HCT116 (cell line): ENCODE measurements at regions not wholly inside any gene's neighbourhood (a gene's known extent, or its start where the extent isn't known, plus 50 kb on each side); places are given as distances from the start of the nearest gene placed in this dataset.

ENCODE experiments used
- ATAC-seq: fragments of 200-7000 bp; cut with Tn5 transposase; 2 replicates; pipeline ENCODE4 v1.9.1; 2020; ENCODE audit warnings: mild to moderate bottlenecking, moderate library complexity
- BruUV-seq: library from RNA; stranded (reverse); fragments of 400-500 nt; replicated peaks from 2 replicates; lab custom pipeline; 2021; lab: Mats Ljungman, UMichigan
- CTCF ChIA-PET: fragments of 300-600 bp; sonication (Branson Sonifier 250); formaldehyde crosslinking; loops from one replicate; lab custom pipeline; 2021; ENCODE audit warnings: antibody characterized with exemption; lab: Charles Lee
- POLR2A ChIA-PET: fragments of 300-600, 350-600 bp; sonication (Branson Sonifier 250); formaldehyde crosslinking; loops from one replicate; lab custom pipeline; 2021; ENCODE audit warnings: antibody characterized with exemption; lab: Charles Lee
- RAD21 ChIA-PET, 2 experiments: fragments of 300-600 bp; sonication (Branson Sonifier 250); formaldehyde crosslinking; loops; one replicate each; lab custom pipeline; 2023; ENCODE audit warnings: low total read pairs in 2 of 2; ENCODE audit not compliant: uncharacterized antibody in 2 of 2, unreplicated experiment in 2 of 2, low non-redundant PET in 1 of 2; lab: Charles Lee
- DNase-seq: peaks from one replicate; pipeline ENCODE4 v3.0.0-alpha.2; 2010; ENCODE audit warnings: low read depth, low spot score
- H2AFZ ChIP-seq: fragments of 200-600 bp; shearing (Covaris generic), sonication (generic); 2 replicates; pipeline ENCODE4 v1.6.1; 2017; ENCODE audit warnings: low read depth, mixed run types, mixed read lengths, antibody characterized with exemption, low read length; ENCODE audit not compliant: poor library complexity, severe bottlenecking
- H3K27ac ChIP-seq: 2 replicates; pipeline ENCODE4 v1.5.1; 2012; ENCODE audit warnings: low read depth, low read length
- H3K27me3 ChIP-seq: fragments of 200-600 bp; sonication (generic); 2 replicates; pipeline ENCODE4 v1.6.1; 2016; ENCODE audit warnings: mixed run types, low read length, mixed read lengths; ENCODE audit not compliant: insufficient read depth
- H3K36me3 ChIP-seq, 2 experiments: fragments of 200-500 bp in 1 of 2; fragments of 200-600 bp in 1 of 2; sonication (Bioruptor generic) in 1 of 2; sonication (generic) in 1 of 2; 2 replicates each; pipeline versions ENCODE4 v1.5.1 to v1.6.1; 2014 to 2016; ENCODE audit warnings: low read length in 2 of 2, inconsistent platforms in 1 of 2, mixed read lengths in 1 of 2, mixed run types in 1 of 2; ENCODE audit not compliant: insufficient read depth in 2 of 2, control insufficient read depth in 1 of 2
- H3K4me1 ChIP-seq, 2 experiments: fragments of 200-600 bp in 1 of 2; sonication (generic) in 1 of 2; 2 replicates each; pipeline versions ENCODE4 v1.5.1 to v1.6.1; 2012 to 2017; ENCODE audit warnings: low read length in 2 of 2, inconsistent platforms in 1 of 2, mild to moderate bottlenecking in 1 of 2, mixed read lengths in 1 of 2, mixed run types in 1 of 2, moderate library complexity in 1 of 2; ENCODE audit not compliant: insufficient read depth in 2 of 2, control insufficient read depth in 1 of 2
- H3K4me2 ChIP-seq: fragments of 200-600 bp; sonication (generic); 2 replicates; pipeline ENCODE4 v1.6.1; 2017; ENCODE audit warnings: mixed run types, low read length, mixed read lengths
- H3K4me3 ChIP-seq, 2 experiments: fragments of 200-600 bp in 1 of 2; sonication (generic) in 1 of 2; replicated peaks in 1 of 2; 2 replicates each; pipeline ENCODE4 v1.5.1; 2011 to 2016; ENCODE audit warnings: low read length in 2 of 2, control low read depth in 1 of 2, low read depth in 1 of 2, mild to moderate bottlenecking in 1 of 2, mixed read lengths in 1 of 2, mixed run types in 1 of 2
- H3K79me2 ChIP-seq: fragments of 200-600 bp; sonication (generic); 2 replicates; pipeline ENCODE4 v1.6.1; 2017; ENCODE audit warnings: mild to moderate bottlenecking, mixed run types, low read length, moderate library complexity, mixed read lengths; ENCODE audit not compliant: insufficient read depth
- H3K9ac ChIP-seq: fragments of 200-600 bp; sonication (generic); 2 replicates; pipeline ENCODE4 v1.6.1; 2016; ENCODE audit warnings: low read length, mixed read lengths
- H3K9me2 ChIP-seq: fragments of 200-600 bp; sonication (generic), shearing (Covaris generic); 2 replicates; pipeline ENCODE4 v1.6.1; 2017; ENCODE audit warnings: mixed run types, mild to moderate bottlenecking, moderate library complexity; ENCODE audit not compliant: insufficient read depth
- H3K9me3 ChIP-seq, 2 experiments: fragments of 200-500 bp in 1 of 2; fragments of 200-600 bp in 1 of 2; sonication (Bioruptor generic) in 1 of 2; sonication (generic) in 1 of 2; 2 replicates each; pipeline ENCODE4 v1.6.1; 2014 to 2017; ENCODE audit warnings: low read length in 2 of 2, mixed read lengths in 2 of 2, inconsistent platforms in 1 of 2, low read depth in 1 of 2, mild to moderate bottlenecking in 1 of 2, mixed run types in 1 of 2, moderate library complexity in 1 of 2; ENCODE audit not compliant: control insufficient read depth in 1 of 2, insufficient read depth in 1 of 2
- H4K20me1 ChIP-seq: fragments of 200-600 bp; sonication (generic), shearing (Covaris generic); 2 replicates; pipeline ENCODE4 v1.6.1; 2017; ENCODE audit warnings: mixed run types, mild to moderate bottlenecking, moderate library complexity; ENCODE audit not compliant: insufficient read depth
- CEBPB ChIP-seq: IDR thresholded peaks from 2 replicates; pipeline ENCODE4 v1.6.1; 2012; ENCODE audit warnings: low read depth
- EZH2phosphoT487 ChIP-seq: fragments of 200-600 bp; IDR thresholded peaks from 2 replicates; pipeline ENCODE4 v1.6.1; 2018; ENCODE audit warnings: antibody characterized with exemption, borderline replicate concordance
- JUND ChIP-seq: IDR thresholded peaks from 2 replicates; pipeline ENCODE4 v1.6.1; 2012
- YY1 ChIP-seq: IDR thresholded peaks from 2 replicates; pipeline ENCODE4 v1.6.1; 2011; ENCODE audit warnings: low read length, low read depth, moderate library complexity, mild to moderate bottlenecking; ENCODE audit not compliant: insufficient replicate concordance; ENCODE audit errors: extremely low read depth
- intact Hi-C: fragments of 100-400 bp; cut with micrococcal nuclease; formaldehyde crosslinking; loops from 2 replicates; pipeline ENCODE4 v1.10.0; 2022

- RAD21 ChIA-PET = no interaction called here
- POLR2A ChIA-PET = no interaction called here
- H3K9me3 ChIP-seq = no peaks in the 10 kb centered on the region
- H3K4me1 ChIP-seq = no peaks in the 10 kb centered on the region
- CTCF ChIA-PET = interaction anchor here (1.5 kb wide), 1 partner anchor 25 kb away, joined by 3 read pairs; no protein-coding TSS in a partner anchor
- DNase-seq (no peak), ATAC-seq (no peak)
- H4K20me1 ChIP-seq = no peaks in the 10 kb centered on the region
- no peaks in the 10 kb centered on the region for H3K36me3 ChIP-seq
- no peaks in the 10 kb centered on the region for H3K79me2 ChIP-seq
- no peak overlapping the region for H3K4me2 ChIP-seq
- H3K9me2 ChIP-seq = no peaks in the 10 kb centered on the region
- no peaks in the 10 kb centered on the region; the same call in 1 of the 2 replicates for H3K27me3 ChIP-seq
- H3K27ac ChIP-seq = no peak overlapping the region
- no peak overlapping the region for H3K4me3 ChIP-seq
- H2AFZ ChIP-seq = no peak overlapping the region
- H3K9ac ChIP-seq = no peak overlapping the region
- intact Hi-C loops = no loop called here
- TF ChIP-seq JUND = no peak
- no peak for TF ChIP-seq YY1
- no TSS peak for BruUV-seq
These were observed 259.3 kb upstream of the TCERG1L start for GRCh38 chr10:131570716-131571307.

- RAD21 ChIA-PET = no interaction called here
- no peaks in the 10 kb centered on the region for H3K4me1 ChIP-seq
- H3K9me2 ChIP-seq = no peaks in the 10 kb centered on the region
- no peak for DNase-seq
- H3K27me3 ChIP-seq = no peaks in the 10 kb centered on the region; the same call in 1 of the 2 replicates
- no TSS peak for BruUV-seq
- POLR2A ChIA-PET = no interaction called here
- intact Hi-C loops = no loop called here
- no peak overlapping the region for H3K4me2 ChIP-seq
- H2AFZ ChIP-seq = no peak overlapping the region
- CTCF ChIA-PET = no interaction called here
- no peaks in the 10 kb centered on the region for H3K79me2 ChIP-seq
- no peak for ATAC-seq
- H4K20me1 ChIP-seq = no peaks in the 10 kb centered on the region
- no peaks in the 10 kb centered on the region for H3K9me3 ChIP-seq
- H3K4me3 ChIP-seq = no peak overlapping the region
- H3K36me3 ChIP-seq = no peaks in the 10 kb centered on the region
- no peak overlapping the region for H3K9ac ChIP-seq
- TF ChIP-seq CEBPB (no peak), JUND (no peak), YY1 (no peak), EZH2phosphoT487 (no peak)
- H3K27ac ChIP-seq = no peak overlapping the region
These were observed 259.8 kb upstream of the TCERG1L start for GRCh38 chr10:131571346-131571745.
